OCI-LY7 (cell line): ENCODE measurements at regions not wholly inside any gene's neighbourhood (a gene's known extent, or its start where the extent isn't known, plus 50 kb on each side); places are given as distances from the start of the nearest gene placed in this dataset.

Experiments
- BruUV-seq: library from RNA; stranded (reverse); fragments of 400-500 nt; replicated peaks from 2 replicates; lab custom pipeline; 2021; lab: Mats Ljungman, UMichigan
- CTCF ChIA-PET: fragments of 300-600 bp; sonication (Branson Sonifier 250); formaldehyde crosslinking; loops from one replicate; lab custom pipeline; 2022; ENCODE audit warnings: antibody characterized with exemption; ENCODE audit not compliant: unreplicated experiment; lab: Charles Lee
- POLR2A ChIA-PET: fragments of 300-600 bp; sonication (Branson Sonifier 250); formaldehyde crosslinking; loops from one replicate; lab custom pipeline; 2022; ENCODE audit warnings: antibody characterized with exemption; lab: Charles Lee
- DNase-seq: peaks from one replicate; pipeline ENCODE4 v3.0.0-alpha.2; 2015; ENCODE audit warnings: low spot score
- H2AFZ ChIP-seq: fragments of 200-600 bp; sonication (generic), shearing (Covaris generic); 2 replicates; pipeline ENCODE4 v1.6.1; 2014; ENCODE audit warnings: mild to moderate bottlenecking, antibody characterized with exemption, low read length, moderate library complexity
- H3K27ac ChIP-seq: fragments of 200-600 bp; sonication (generic); 2 replicates; pipeline ENCODE4 v1.5.1; 2014; ENCODE audit warnings: mixed run types, low read depth, mild to moderate bottlenecking, moderate library complexity, low read length, inconsistent platforms; ENCODE audit not compliant: poor library complexity, severe bottlenecking
- H3K36me3 ChIP-seq: fragments of 200-600 bp; sonication (generic); 2 replicates; pipeline ENCODE4 v1.6.1; 2014; ENCODE audit warnings: mild to moderate bottlenecking, antibody characterized with exemption, low read length, moderate library complexity, mixed read lengths; ENCODE audit not compliant: insufficient read depth
- H3K4me1 ChIP-seq: fragments of 200-600 bp; sonication (generic); 2 replicates; pipeline ENCODE4 v1.5.1; 2014; ENCODE audit warnings: mild to moderate bottlenecking, low read length; ENCODE audit not compliant: insufficient read depth, poor library complexity, severe bottlenecking
- H3K4me2 ChIP-seq: fragments of 200-600 bp; sonication (generic); 2 replicates; pipeline ENCODE4 v1.6.1; 2014; ENCODE audit warnings: mild to moderate bottlenecking, low read length
- H3K4me3 ChIP-seq: fragments of 200-600 bp; sonication (generic); 2 replicates; pipeline ENCODE4 v1.5.1; 2014; ENCODE audit warnings: mild to moderate bottlenecking, low read depth, low read length; ENCODE audit not compliant: poor library complexity, severe bottlenecking
- H3K79me2 ChIP-seq: fragments of 200-600 bp; sonication (generic); 2 replicates; pipeline ENCODE4 v1.6.1; 2016; ENCODE audit warnings: low read depth, mild to moderate bottlenecking, low read length, moderate library complexity, mixed read lengths; ENCODE audit not compliant: insufficient read depth
- H3K9me2 ChIP-seq: fragments of 200-600 bp; sonication (generic); 2 replicates; pipeline ENCODE4 v1.6.1; 2016; ENCODE audit warnings: mild to moderate bottlenecking, low read length, mixed read lengths; ENCODE audit not compliant: insufficient read depth
- H3K9me3 ChIP-seq: fragments of 200-600 bp; sonication (generic); 2 replicates; pipeline ENCODE4 v1.6.1; 2014; ENCODE audit warnings: mild to moderate bottlenecking, mixed run types, low read length, mixed read lengths
- H4K20me1 ChIP-seq: fragments of 200-600 bp; sonication (generic); 2 replicates; pipeline ENCODE4 v1.6.1; 2014; ENCODE audit warnings: mild to moderate bottlenecking, antibody characterized with exemption, low read length, moderate library complexity, mixed read lengths; ENCODE audit not compliant: insufficient read depth
- CTCF ChIP-seq: fragments of 200-600 bp; sonication (generic); conservative IDR thresholded peaks from 2 replicates; pipeline ENCODE4 v1.5.1; 2014; ENCODE audit warnings: mild to moderate bottlenecking, antibody characterized with exemption, low read length, moderate library complexity, mixed read lengths
- EZH2phosphoT487 ChIP-seq: fragments of 200-600 bp; sonication (generic); IDR thresholded peaks from 2 replicates; pipeline ENCODE4 v1.6.1; 2018; ENCODE audit warnings: low read depth, borderline replicate concordance, mild to moderate bottlenecking, mixed run types, antibody characterized with exemption, low read length, moderate library complexity, mixed read lengths
- intact Hi-C: fragments of 100-400 bp; cut with micrococcal nuclease; formaldehyde crosslinking; loops from one replicate; pipeline ENCODE4 v1.10.0; 2022; ENCODE audit not compliant: unreplicated experiment

DNA sequence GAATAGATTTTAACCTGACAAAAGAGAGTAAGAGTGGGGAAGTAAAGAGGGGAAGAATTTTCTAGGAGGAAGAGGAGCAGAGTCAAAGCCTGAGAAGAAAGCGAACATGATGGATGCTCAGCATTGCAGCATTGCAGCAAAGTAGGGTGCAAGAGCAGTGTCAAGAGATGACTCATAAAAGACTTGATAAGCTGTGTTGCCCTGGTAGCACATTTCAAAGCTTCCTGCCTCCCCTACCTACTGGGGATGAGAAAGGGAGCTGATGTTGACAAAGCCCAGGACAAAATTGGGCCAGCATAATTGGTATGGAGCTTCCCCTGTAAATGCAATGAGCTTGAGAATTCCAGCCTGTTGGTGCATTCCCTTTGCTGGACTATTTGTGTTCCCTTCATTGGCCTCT lies 121.6 kb upstream of the ST8SIA2 start:
- H3K9me2 ChIP-seq: no peaks in the 10 kb centered on the region
- no peaks in the 10 kb centered on the region for H4K20me1 ChIP-seq
- no peak for DNase-seq
- intact Hi-C loops: no loop called here
- TF ChIP-seq CTCF (no peak), EZH2phosphoT487 (no peak)
- ChIA-PET POLR2A (no interaction called here), CTCF (interaction anchor here (0.6 kb wide), 1 partner anchor 397 kb away, joined by 3 read pairs; no protein-coding TSS in a partner anchor)
- no peaks in the 10 kb centered on the region for H3K36me3 ChIP-seq
- BruUV-seq: no TSS peak
- H3K79me2 ChIP-seq: no peaks in the 10 kb centered on the region
- H3K4me3 ChIP-seq: no peak overlapping the region
- no peak overlapping the region for H3K27ac ChIP-seq
- H3K4me1 ChIP-seq: no peaks in the 10 kb centered on the region
- no peak overlapping the region for H2AFZ ChIP-seq
- no peak overlapping the region for H3K4me2 ChIP-seq
- no peaks in the 10 kb centered on the region for H3K9me3 ChIP-seq

DNA sequence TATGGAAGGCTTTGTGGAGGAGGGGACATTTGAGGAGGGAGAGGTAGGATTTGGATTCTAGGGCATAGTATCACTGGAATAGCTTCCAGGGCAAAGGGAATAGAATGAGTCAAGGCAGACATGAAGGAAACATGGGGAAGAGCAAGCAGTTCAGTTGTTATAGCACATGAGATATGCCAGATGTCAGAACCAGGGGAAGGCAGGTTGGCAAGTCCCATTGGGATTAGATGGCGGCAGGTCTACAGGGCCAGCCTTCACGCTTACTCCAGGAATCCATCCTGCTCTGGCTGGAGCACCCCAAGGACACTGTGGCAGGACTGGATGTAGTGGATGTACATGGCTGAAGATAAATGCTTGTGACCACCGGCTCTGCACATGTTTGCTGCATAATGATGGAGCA lies 120.4 kb upstream of the ST8SIA2 start:
- Histone ChIP-seq H3K4me1 (no peaks in the 10 kb centered on the region), H3K36me3 (no peaks in the 10 kb centered on the region), H3K4me3 (no peak overlapping the region), H3K27ac (no peak overlapping the region), H4K20me1 (no peaks in the 10 kb centered on the region), H3K9me3 (no peaks in the 10 kb centered on the region), H3K9me2 (no peaks in the 10 kb centered on the region), H3K4me2 (no peak overlapping the region), H2AFZ (no peak overlapping the region), H3K79me2 (no peaks in the 10 kb centered on the region)
- CTCF ChIA-PET: no interaction called here
- BruUV-seq: no TSS peak
- POLR2A ChIA-PET: no interaction called here
- TF ChIP-seq CTCF (no peak), EZH2phosphoT487 (no peak)
- intact Hi-C loops: no loop called here
- no peak for DNase-seq

- POLR2A ChIA-PET: no interaction called here
- Histone ChIP-seq H3K36me3 (no peaks in the 10 kb centered on the region), H3K27ac (no peak overlapping the region), H3K9me2 (no peaks in the 10 kb centered on the region), H3K79me2 (no peaks in the 10 kb centered on the region), H4K20me1 (no peaks in the 10 kb centered on the region), H3K4me1 (no peaks in the 10 kb centered on the region), H3K9me3 (no peaks in the 10 kb centered on the region), H3K4me3 (no peak overlapping the region), H2AFZ (no peak overlapping the region), H3K4me2 (no peak overlapping the region)
- CTCF ChIA-PET: no interaction called here
- intact Hi-C loops: no loop called here
- no TSS peak for BruUV-seq
- TF ChIP-seq CTCF: no peak
- TF ChIP-seq EZH2phosphoT487: no peak
- DNase-seq: no peak
These were observed 120.0 kb upstream of the ST8SIA2 start for GRCh38 chr15:92273723-92274122.
